ENCODE measurements at regions not wholly inside any gene's neighbourhood (a gene's known extent, or its start where the extent isn't known, plus 50 kb on each side); places are given as distances from the start of the nearest gene placed in this dataset.

DNA sequence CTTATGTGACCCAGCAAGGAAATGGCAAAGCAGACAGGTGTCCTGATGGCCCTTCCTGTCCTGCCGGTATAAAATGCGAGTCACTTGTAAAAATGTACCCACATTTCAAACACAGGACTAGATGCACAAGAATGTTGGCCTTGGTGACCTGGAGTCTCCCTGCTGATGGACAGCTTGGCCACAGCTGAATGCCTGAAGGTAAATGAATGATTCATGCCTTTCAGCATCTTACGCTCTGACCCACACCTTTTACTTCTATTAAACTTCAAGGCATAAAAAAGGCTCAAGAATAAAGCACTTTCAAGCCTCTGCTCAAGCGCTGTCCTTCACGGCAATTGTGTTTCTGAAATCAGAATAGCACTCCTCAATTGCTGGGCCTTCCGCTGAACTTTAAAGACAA is 228.0 kb upstream of the SLCO3A1 start:
- SMC1A ChIA-PET (ENCODE audit: uncharacterized antibody, unreplicated experiment): interaction anchor here (0.5 kb wide), 1 partner anchor 1254 kb away, joined by 3 read pairs; no protein-coding TSS in a partner anchor
- RAD21 ChIA-PET (ENCODE audit: unreplicated experiment): no interaction called here
- TF ChIP-seq GATAD2B (conservative IDR thresholded peaks at IDR 0.05; ENCODE audit: low read depth): no peak
- no peak for TF ChIP-seq YY1 (IDR thresholded peaks at IDR 0.05; ENCODE audit: low read depth, low read length)
- TF ChIP-seq, protein P1, sequence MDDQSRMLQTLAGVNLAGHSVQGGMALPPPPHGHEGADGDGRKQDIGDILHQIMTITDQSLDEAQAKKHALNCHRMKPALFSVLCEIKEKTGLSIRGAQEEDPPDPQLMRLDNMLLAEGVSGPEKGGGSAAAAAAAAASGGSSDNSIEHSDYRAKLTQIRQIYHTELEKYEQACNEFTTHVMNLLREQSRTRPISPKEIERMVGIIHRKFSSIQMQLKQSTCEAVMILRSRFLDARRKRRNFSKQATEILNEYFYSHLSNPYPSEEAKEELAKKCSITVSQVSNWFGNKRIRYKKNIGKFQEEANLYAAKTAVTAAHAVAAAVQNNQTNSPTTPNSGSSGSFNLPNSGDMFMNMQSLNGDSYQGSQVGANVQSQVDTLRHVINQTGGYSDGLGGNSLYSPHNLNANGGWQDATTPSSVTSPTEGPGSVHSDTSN (IDR thresholded peaks at IDR 0.05; ENCODE audit: insufficient replicate concordance, low read depth, low read length): no peak
- TF ChIP-seq ZNF274 (IDR thresholded peaks at IDR 0.05; ENCODE audit: insufficient read depth, insufficient read length): no peak
- TF ChIP-seq GABPA (IDR thresholded peaks at IDR 0.05; ENCODE audit: low read depth): no peak
- TF ChIP-seq, protein P2, sequence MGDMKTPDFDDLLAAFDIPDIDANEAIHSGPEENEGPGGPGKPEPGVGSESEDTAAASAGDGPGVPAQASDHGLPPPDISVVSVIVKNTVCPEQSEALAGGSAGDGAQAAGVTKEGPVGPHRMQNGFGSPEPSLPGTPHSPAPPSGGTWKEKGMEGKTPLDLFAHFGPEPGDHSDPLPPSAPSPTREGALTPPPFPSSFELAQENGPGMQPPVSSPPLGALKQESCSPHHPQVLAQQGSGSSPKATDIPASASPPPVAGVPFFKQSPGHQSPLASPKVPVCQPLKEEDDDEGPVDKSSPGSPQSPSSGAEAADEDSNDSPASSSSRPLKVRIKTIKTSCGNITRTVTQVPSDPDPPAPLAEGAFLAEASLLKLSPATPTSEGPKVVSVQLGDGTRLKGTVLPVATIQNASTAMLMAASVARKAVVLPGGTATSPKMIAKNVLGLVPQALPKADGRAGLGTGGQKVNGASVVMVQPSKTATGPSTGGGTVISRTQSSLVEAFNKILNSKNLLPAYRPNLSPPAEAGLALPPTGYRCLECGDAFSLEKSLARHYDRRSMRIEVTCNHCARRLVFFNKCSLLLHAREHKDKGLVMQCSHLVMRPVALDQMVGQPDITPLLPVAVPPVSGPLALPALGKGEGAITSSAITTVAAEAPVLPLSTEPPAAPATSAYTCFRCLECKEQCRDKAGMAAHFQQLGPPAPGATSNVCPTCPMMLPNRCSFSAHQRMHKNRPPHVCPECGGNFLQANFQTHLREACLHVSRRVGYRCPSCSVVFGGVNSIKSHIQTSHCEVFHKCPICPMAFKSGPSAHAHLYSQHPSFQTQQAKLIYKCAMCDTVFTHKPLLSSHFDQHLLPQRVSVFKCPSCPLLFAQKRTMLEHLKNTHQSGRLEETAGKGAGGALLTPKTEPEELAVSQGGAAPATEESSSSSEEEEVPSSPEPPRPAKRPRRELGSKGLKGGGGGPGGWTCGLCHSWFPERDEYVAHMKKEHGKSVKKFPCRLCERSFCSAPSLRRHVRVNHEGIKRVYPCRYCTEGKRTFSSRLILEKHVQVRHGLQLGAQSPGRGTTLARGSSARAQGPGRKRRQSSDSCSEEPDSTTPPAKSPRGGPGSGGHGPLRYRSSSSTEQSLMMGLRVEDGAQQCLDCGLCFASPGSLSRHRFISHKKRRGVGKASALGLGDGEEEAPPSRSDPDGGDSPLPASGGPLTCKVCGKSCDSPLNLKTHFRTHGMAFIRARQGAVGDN (IDR thresholded peaks at IDR 0.05): no peak
- POLR2A ChIA-PET: no interaction called here
- FAIRE-seq: no peak
- no peak overlapping the region for H3K4me2 ChIP-seq (ENCODE audit: control insufficient read depth, insufficient read depth)
- no peaks in the 10 kb centered on the region; a peak in 1 of 4 replicates for H3K27me3 ChIP-seq (replicated peaks in 1 of 2; ENCODE audit: control insufficient read depth in 2 of 2, insufficient read depth in 2 of 2, low read length in 1 of 2)
- ATAC-seq: no peak
- H2AFZ ChIP-seq (ENCODE audit: control insufficient read depth, low read depth, low read length): no peak overlapping the region
- H3K9me3 ChIP-seq (replicated peaks; ENCODE audit: control insufficient read depth, insufficient read depth, low read length): no peaks in the 10 kb centered on the region
- no peak overlapping the region for H3K9ac ChIP-seq (ENCODE audit: control insufficient read depth, insufficient read depth, low read length)
- intact Hi-C loops (cut with micrococcal nuclease; ENCODE audit: unreplicated experiment) (no loop called here), in situ Hi-C loops (cut with MboI) (no loop called here)
- DNase-seq (ENCODE audit: low read depth, low spot score): no peak
- CTCF ChIA-PET: no interaction called here
- no peaks in the 10 kb centered on the region for H3K4me1 ChIP-seq (ENCODE audit: control insufficient read depth, insufficient read depth, low read length)
- WGBS (ENCODE audit: insufficient coverage, insufficient replicate concordance, low lambda C conversion rate, missing lambda C conversion rate): 32% methylated on average over 6 of the region's 6 CpGs
- no peak overlapping the region for H3K4me3 ChIP-seq
- no peaks in the 10 kb centered on the region for H3K79me2 ChIP-seq (ENCODE audit: control insufficient read depth, insufficient read depth, low read length)
- no peaks in the 10 kb centered on the region for H3K36me3 ChIP-seq (ENCODE audit: control insufficient read depth in 2 of 2, insufficient read depth in 2 of 2, low read length in 1 of 2)
- no peak overlapping the region for H3K27ac ChIP-seq (ENCODE audit: control insufficient read depth, insufficient read depth)
- no TSS peak for BruUV-seq (replicated peaks)
- H4K20me1 ChIP-seq (ENCODE audit: control insufficient read depth, insufficient read depth): no peaks in the 10 kb centered on the region
